Nephron (organoid): ENCODE measurements at regions not wholly inside any gene's neighbourhood (a gene's known extent, or its start where the extent isn't known, plus 50 kb on each side); places are given as distances from the start of the nearest gene placed in this dataset.
"Not testable (repeated sequence)": the region's sequence is repeated elsewhere in the genome, so short reads cannot be mapped to it uniquely, and the experiment has no call there.

Experiments
- H3K27ac Mint-ChIP-seq, 3 experiments: 2 replicates each; pipeline ENCODE4 v1.8.0; 2020; ENCODE audit warnings: mixed read lengths in 3 of 3, mild to moderate bottlenecking in 2 of 3, moderate library complexity in 1 of 3
- H3K27me3 Mint-ChIP-seq: 2 replicates; pipeline ENCODE4 v1.8.0; 2021; ENCODE audit warnings: low read depth, mild to moderate bottlenecking, moderate library complexity, mixed read lengths
- H3K36me3 Mint-ChIP-seq: 2 replicates; pipeline ENCODE4 v1.8.0; 2020; ENCODE audit warnings: low read depth, mixed read lengths
- H3K4me1 Mint-ChIP-seq: 2 replicates; pipeline ENCODE4 v1.8.0; 2020; ENCODE audit warnings: mixed read lengths
- H3K4me3 Mint-ChIP-seq, 3 experiments: 2 replicates each; pipeline ENCODE4 v1.8.0; 2020; ENCODE audit warnings: mild to moderate bottlenecking in 3 of 3, mixed read lengths in 3 of 3, moderate library complexity in 2 of 3
- H3K9me3 Mint-ChIP-seq: 2 replicates; pipeline ENCODE4 v1.8.0; 2020; ENCODE audit warnings: mixed read lengths
- CTCF ChIP-seq, 3 experiments: fragments of 200-600 bp; sonication (generic); IDR thresholded peaks; one replicate each; pipeline ENCODE4 v1.5.0; 2021; ENCODE audit warnings: antibody characterized with exemption in 3 of 3; ENCODE audit not compliant: unreplicated experiment in 3 of 3

GRCh38 chr12:128103152-128103551 lies 163.8 kb upstream of the TMEM132C start:
- Mint-ChIP-seq H3K9me3 (peaks cover 3% of the 10 kb centered on the region), H3K4me3 (no peak overlapping the region)

GRCh38 chr12:128109236-128109635 lies 157.7 kb upstream of the TMEM132C start:
- Mint-ChIP-seq H3K27me3 (peaks cover 5% of the 10 kb centered on the region), H3K9me3 (no peaks in the 10 kb centered on the region), H3K4me1 (no peaks in the 10 kb centered on the region), H3K4me3 (no peak overlapping the region), H3K27ac (no peak overlapping the region), H3K36me3 (no peaks in the 10 kb centered on the region)
- no peak for TF ChIP-seq CTCF (IDR thresholded peaks at IDR 0.05; ENCODE audit: unreplicated experiment in 3 of 3)

More at GRCh38 chr12:128103152-128103551, 163.8 kb upstream of the TMEM132C start:
- H3K4me1 Mint-ChIP-seq: no peaks in the 10 kb centered on the region
- no peak overlapping the region for H3K27ac Mint-ChIP-seq
- no peaks in the 10 kb centered on the region for H3K36me3 Mint-ChIP-seq
- H3K27me3 Mint-ChIP-seq: peaks cover 15% of the 10 kb centered on the region
- no peak for TF ChIP-seq CTCF (IDR thresholded peaks at IDR 0.05; ENCODE audit: unreplicated experiment in 3 of 3)

- Mint-ChIP-seq H3K9me3 (no peaks in the 10 kb centered on the region), H3K36me3 (no peaks in the 10 kb centered on the region), H3K27ac (no peak overlapping the region), H3K27me3 (peaks cover under 1% of the 10 kb centered on the region), H3K4me1 (no peaks in the 10 kb centered on the region), H3K4me3 (no peak overlapping the region)
- TF ChIP-seq CTCF (IDR thresholded peaks at IDR 0.05; ENCODE audit: unreplicated experiment in 3 of 3): no peak
These were observed 157.3 kb upstream of the TMEM132C start for GRCh38 chr12:128109636-128110035.

- no peaks in the 10 kb centered on the region for H3K36me3 Mint-ChIP-seq
- no peak for TF ChIP-seq CTCF (IDR thresholded peaks at IDR 0.05; ENCODE audit: unreplicated experiment in 3 of 3)
- no peaks in the 10 kb centered on the region for H3K27me3 Mint-ChIP-seq
- H3K4me1 Mint-ChIP-seq: no peaks in the 10 kb centered on the region
- H3K9me3 Mint-ChIP-seq: no peaks in the 10 kb centered on the region
- no peak overlapping the region for H3K4me3 Mint-ChIP-seq
- H3K27ac Mint-ChIP-seq: no peak overlapping the region
These were observed 155.6 kb upstream of the TMEM132C start for GRCh38 chr12:128111333-128111732.

GRCh38 chr12:128111951-128112350 lies 155.0 kb upstream of the TMEM132C start:
- no peaks in the 10 kb centered on the region for H3K27me3 Mint-ChIP-seq
- H3K4me1 Mint-ChIP-seq: no peaks in the 10 kb centered on the region
- H3K36me3 Mint-ChIP-seq: no peaks in the 10 kb centered on the region
- H3K4me3 Mint-ChIP-seq: no peak overlapping the region
- no peak overlapping the region for H3K27ac Mint-ChIP-seq
- TF ChIP-seq CTCF (IDR thresholded peaks at IDR 0.05; ENCODE audit: unreplicated experiment in 3 of 3): no peak
- H3K9me3 Mint-ChIP-seq: no peaks in the 10 kb centered on the region

- H3K9me3 Mint-ChIP-seq, H3K4me1 Mint-ChIP-seq, H3K27ac Mint-ChIP-seq, H3K27me3 Mint-ChIP-seq, H3K4me3 Mint-ChIP-seq, H3K36me3 Mint-ChIP-seq: not testable (repeated sequence)
These were observed 153.7 kb upstream of the TMEM132C start for GRCh38 chr12:128113250-128113649.
